Left kidney (tissue), 1 donor: ENCODE measurements at regions not wholly inside any gene's neighbourhood (a gene's known extent, or its start where the extent isn't known, plus 50 kb on each side); places are given as distances from the start of the nearest gene placed in this dataset.
"Not testable (repeated sequence)": the region's sequence is repeated elsewhere in the genome, so short reads cannot be mapped to it uniquely, and the experiment has no call there.

ENCODE experiments used
- DNase-seq: peaks from one replicate; pipeline ENCODE4 v3.0.0-alpha.2; 2013

- DNase-seq = not testable (repeated sequence)
Observed at GRCh38 chr10:109729895-109730294, 193.4 kb downstream of the XPNPEP1 start.

GRCh38 chr10:109727436-109727835, 195.9 kb downstream of the XPNPEP1 start:
- DNase-seq = no peak

GRCh38 chr10:109726473-109726872, 196.8 kb downstream of the XPNPEP1 start:
- DNase-seq = no peak

- no peak for DNase-seq
Observed at GRCh38 chr10:109723305-109723704, 200.0 kb downstream of the XPNPEP1 start.

- no peak for DNase-seq
Observed at GRCh38 chr10:109721453-109722064, 201.8 kb downstream of the XPNPEP1 start.

- DNase-seq = no peak
Observed at GRCh38 chr10:109706026-109706560, 217.2 kb downstream of the XPNPEP1 start.

GRCh38 chr10:109701633-109702215, 221.6 kb downstream of the XPNPEP1 start:
- no peak for DNase-seq

- no peak for DNase-seq
Observed at GRCh38 chr10:109698882-109699664, 224.2 kb downstream of the XPNPEP1 start.

GRCh38 chr10:109698086-109698485, 225.2 kb downstream of the XPNPEP1 start:
- no peak for DNase-seq

GRCh38 chr10:109696981-109697775, 226.1 kb downstream of the XPNPEP1 start:
- no peak for DNase-seq

- no peak for DNase-seq
Observed at GRCh38 chr10:109696462-109696861, 226.8 kb downstream of the XPNPEP1 start.

GRCh38 chr10:109695988-109696387, 227.3 kb downstream of the XPNPEP1 start:
- no peak for DNase-seq

- no peak for DNase-seq
Observed at GRCh38 chr10:109689785-109690184, 233.5 kb downstream of the XPNPEP1 start.

- no peak for DNase-seq
Observed at GRCh38 chr10:109679478-109679877, 243.8 kb downstream of the XPNPEP1 start.

- DNase-seq = no peak
Observed at GRCh38 chr10:109678857-109679256, 244.5 kb downstream of the XPNPEP1 start.

GRCh38 chr10:109676703-109677102, 246.6 kb downstream of the XPNPEP1 start:
- no peak for DNase-seq

GRCh38 chr10:109668703-109669102, 254.6 kb downstream of the XPNPEP1 start:
- DNase-seq = no peak

GRCh38 chr10:109668154-109668665, 255.1 kb downstream of the XPNPEP1 start:
- no peak for DNase-seq

- DNase-seq = no peak
Observed at GRCh38 chr10:109665321-109665720, 258.0 kb downstream of the XPNPEP1 start.

GRCh38 chr10:109664554-109664953, 258.8 kb downstream of the XPNPEP1 start:
- DNase-seq = no peak

- no peak for DNase-seq
Observed at GRCh38 chr10:109663122-109663521, 260.2 kb downstream of the XPNPEP1 start.

- DNase-seq = not testable (repeated sequence)
Observed at GRCh38 chr10:109652612-109653011, 270.7 kb downstream of the XPNPEP1 start.
